OCI-LY3 (cell line): ENCODE measurements at regions not wholly inside any gene's neighbourhood (a gene's known extent, or its start where the extent isn't known, plus 50 kb on each side); places are given as distances from the start of the nearest gene placed in this dataset.
"Not testable (repeated sequence)": the region's sequence is repeated elsewhere in the genome, so short reads cannot be mapped to it uniquely, and the experiment has no call there.

Experiments used
- EZH2phosphoT487 ChIP-seq: fragments of 200-600 bp; shearing (Covaris generic); IDR thresholded peaks from 2 replicates; pipeline ENCODE4 v1.6.1; 2018; ENCODE audit warnings: antibody characterized with exemption, mixed run types, low read depth
- TF ChIP-seq, protein P1 (sequence below): fragments of 200-600, 300-600 bp; sonication (generic); IDR thresholded peaks from 2 replicates; pipeline ENCODE4 v1.5.1; 2014; ENCODE audit warnings: antibody characterized with exemption, low read length, low read depth

DNA sequence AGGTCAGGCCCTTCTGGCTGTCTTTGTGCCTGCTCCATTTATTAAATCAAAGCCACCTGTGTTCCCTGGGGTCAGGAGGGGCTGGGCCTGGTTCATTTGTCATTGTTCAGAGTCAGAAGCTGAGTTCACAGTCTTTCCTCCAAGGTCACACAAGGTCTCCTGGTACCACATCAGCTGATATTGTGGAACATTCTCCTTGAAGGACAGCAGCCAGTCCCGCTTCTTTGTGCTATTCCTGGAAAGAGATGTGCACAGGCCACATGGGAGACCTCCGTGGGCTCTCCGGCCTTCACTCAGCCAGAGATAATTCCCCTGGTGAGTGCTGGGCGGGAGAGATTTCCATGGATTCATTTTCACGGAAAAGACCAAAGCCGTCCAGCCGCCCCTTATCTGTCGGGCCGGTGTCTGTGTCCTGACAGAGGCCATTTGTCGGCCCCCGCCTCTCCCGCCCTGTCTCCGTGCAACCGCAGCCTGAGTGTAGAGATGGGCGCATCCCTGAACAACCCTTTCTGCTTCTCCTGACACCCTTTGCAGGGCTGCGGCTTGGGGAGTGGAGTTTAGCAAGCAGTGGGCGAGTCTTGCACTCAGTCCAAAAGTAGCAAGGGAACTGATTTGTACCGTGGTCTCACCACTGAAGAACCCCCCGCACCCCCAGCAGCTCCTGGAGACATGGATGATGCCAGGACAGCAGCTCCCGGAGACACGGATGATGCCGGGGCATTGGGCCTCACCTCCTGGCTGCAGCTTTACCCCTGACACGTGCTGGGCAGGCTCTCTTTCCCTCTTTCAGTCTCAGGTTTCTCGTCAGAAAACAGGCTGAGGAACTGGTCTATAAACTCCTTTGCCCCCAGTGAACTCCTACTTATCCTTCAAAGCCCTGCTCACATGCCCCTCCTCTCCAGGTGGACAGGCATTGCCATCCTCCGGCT is 198.4 kb downstream of the LAT start:
- TF ChIP-seq, protein P1, sequence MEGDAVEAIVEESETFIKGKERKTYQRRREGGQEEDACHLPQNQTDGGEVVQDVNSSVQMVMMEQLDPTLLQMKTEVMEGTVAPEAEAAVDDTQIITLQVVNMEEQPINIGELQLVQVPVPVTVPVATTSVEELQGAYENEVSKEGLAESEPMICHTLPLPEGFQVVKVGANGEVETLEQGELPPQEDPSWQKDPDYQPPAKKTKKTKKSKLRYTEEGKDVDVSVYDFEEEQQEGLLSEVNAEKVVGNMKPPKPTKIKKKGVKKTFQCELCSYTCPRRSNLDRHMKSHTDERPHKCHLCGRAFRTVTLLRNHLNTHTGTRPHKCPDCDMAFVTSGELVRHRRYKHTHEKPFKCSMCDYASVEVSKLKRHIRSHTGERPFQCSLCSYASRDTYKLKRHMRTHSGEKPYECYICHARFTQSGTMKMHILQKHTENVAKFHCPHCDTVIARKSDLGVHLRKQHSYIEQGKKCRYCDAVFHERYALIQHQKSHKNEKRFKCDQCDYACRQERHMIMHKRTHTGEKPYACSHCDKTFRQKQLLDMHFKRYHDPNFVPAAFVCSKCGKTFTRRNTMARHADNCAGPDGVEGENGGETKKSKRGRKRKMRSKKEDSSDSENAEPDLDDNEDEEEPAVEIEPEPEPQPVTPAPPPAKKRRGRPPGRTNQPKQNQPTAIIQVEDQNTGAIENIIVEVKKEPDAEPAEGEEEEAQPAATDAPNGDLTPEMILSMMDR, result not testable (repeated sequence)
- not testable (repeated sequence) for TF ChIP-seq EZH2phosphoT487
